Stimulated activated effector memory CD8-positive, alpha-beta T cell treated with anti-CD3 and anti-CD28 coated beads, Interleukin-12 subunit alpha, Interleukin-12 subunit beta, amount 100 ng/mL, for 72 hours (primary cell): ENCODE measurements at regions not wholly inside any gene's neighbourhood (a gene's known extent, or its start where the extent isn't known, plus 50 kb on each side); places are given as distances from the start of the nearest gene placed in this dataset.
"Not testable (repeated sequence)": the region's sequence is repeated elsewhere in the genome, so short reads cannot be mapped to it uniquely, and the experiment has no call there.

Source experiments
- ATAC-seq: fragments of 150-1000 bp; cut with Tn5 transposase; 2 replicates; pipeline ENCODE4 v1.10.0; 2021
- DNase-seq, 2 donors: peaks; one replicate each; pipeline ENCODE4 v3.0.0; 2021 to 2022; ENCODE audit warnings: low spot score in 2 of 2
- H3K27ac Mint-ChIP-seq: one replicate; pipeline ENCODE4 v1.8.0; 2022; ENCODE audit warnings: mild to moderate bottlenecking, mixed read lengths
- H3K36me3 Mint-ChIP-seq: one replicate; pipeline ENCODE4 v1.8.0; 2022; ENCODE audit warnings: mild to moderate bottlenecking, mixed read lengths
- H3K4me1 Mint-ChIP-seq: one replicate; pipeline ENCODE4 v1.8.0; 2022; ENCODE audit warnings: mixed read lengths
- H3K4me3 Mint-ChIP-seq: one replicate; pipeline ENCODE4 v1.8.0; 2022; ENCODE audit warnings: mild to moderate bottlenecking, mixed read lengths
- H3K9me3 Mint-ChIP-seq: one replicate; pipeline ENCODE4 v1.8.0; 2022; ENCODE audit warnings: mixed read lengths

GRCh38 chr7:15143936-15144335 lies 241.4 kb upstream of the DGKB start:
- Mint-ChIP-seq H3K36me3 (no peaks in the 10 kb centered on the region), H3K27ac (no peak overlapping the region), H3K4me1 (no peaks in the 10 kb centered on the region), H3K4me3 (no peak overlapping the region), H3K9me3 (peaks cover 8% of the 10 kb centered on the region)
- DNase-seq (no peak), ATAC-seq (no peak)

GRCh38 chr7:15143121-15143520 lies 240.6 kb upstream of the DGKB start:
- Mint-ChIP-seq H3K36me3 (no peaks in the 10 kb centered on the region), H3K9me3 (peaks cover 8% of the 10 kb centered on the region), H3K4me1 (no peaks in the 10 kb centered on the region), H3K27ac (no peak overlapping the region), H3K4me3 (no peak overlapping the region)
- ATAC-seq, result no peak
- DNase-seq, result no peak

GRCh38 chr7:15140431-15140830 lies 237.9 kb upstream of the DGKB start:
- Mint-ChIP-seq H3K9me3 (peaks cover 9% of the 10 kb centered on the region), H3K4me3 (no peak overlapping the region), H3K36me3 (no peaks in the 10 kb centered on the region), H3K27ac (no peak overlapping the region), H3K4me1 (no peaks in the 10 kb centered on the region)
- no peak for ATAC-seq
- no peak for DNase-seq

GRCh38 chr7:15131661-15132060 lies 229.1 kb upstream of the DGKB start:
- Mint-ChIP-seq H3K36me3 (no peaks in the 10 kb centered on the region), H3K4me3 (no peak overlapping the region), H3K27ac (no peak overlapping the region), H3K9me3 (peaks cover 4% of the 10 kb centered on the region), H3K4me1 (no peaks in the 10 kb centered on the region)
- no peak for ATAC-seq
- no peak for DNase-seq

- H3K36me3 Mint-ChIP-seq, result no peaks in the 10 kb centered on the region
- no peak for ATAC-seq
- no peak for DNase-seq
- H3K4me3 Mint-ChIP-seq, result no peak overlapping the region
- H3K27ac Mint-ChIP-seq, result no peak overlapping the region
- H3K9me3 Mint-ChIP-seq, result peaks cover 3% of the 10 kb centered on the region
- no peaks in the 10 kb centered on the region for H3K4me1 Mint-ChIP-seq
Measured at GRCh38 chr7:15130666-15131541, 228.4 kb upstream of the DGKB start.

GRCh38 chr7:15128716-15129115 lies 226.2 kb upstream of the DGKB start:
- ATAC-seq, result no peak
- Mint-ChIP-seq H3K9me3 (peaks cover 3% of the 10 kb centered on the region), H3K4me3 (no peak overlapping the region), H3K27ac (no peak overlapping the region), H3K36me3 (no peaks in the 10 kb centered on the region), H3K4me1 (no peaks in the 10 kb centered on the region)
- no peak for DNase-seq

GRCh38 chr7:15126653-15127052 lies 224.1 kb upstream of the DGKB start:
- ATAC-seq, H3K27ac Mint-ChIP-seq, H3K4me1 Mint-ChIP-seq, H3K36me3 Mint-ChIP-seq, H3K4me3 Mint-ChIP-seq, DNase-seq: not testable (repeated sequence)
- peaks cover 10% of the 10 kb centered on the region for H3K9me3 Mint-ChIP-seq

- no peak overlapping the region for H3K27ac Mint-ChIP-seq
Measured at GRCh38 chr7:15123901-15124300, 221.3 kb upstream of the DGKB start.

GRCh38 chr7:15113752-15114151 lies 211.2 kb upstream of the DGKB start:
- Mint-ChIP-seq H3K9me3 (peaks cover 3% of the 10 kb centered on the region), H3K36me3 (no peaks in the 10 kb centered on the region), H3K4me1 (no peaks in the 10 kb centered on the region), H3K27ac (no peak overlapping the region), H3K4me3 (no peak overlapping the region)
- no peak for DNase-seq
- no peak for ATAC-seq

More at GRCh38 chr7:15123901-15124300, 221.3 kb upstream of the DGKB start:
- no peak overlapping the region for H3K4me3 Mint-ChIP-seq
- peaks cover 15% of the 10 kb centered on the region for H3K9me3 Mint-ChIP-seq
- ATAC-seq, result no peak
- H3K4me1 Mint-ChIP-seq, result no peaks in the 10 kb centered on the region
- no peak for DNase-seq
- no peaks in the 10 kb centered on the region for H3K36me3 Mint-ChIP-seq

- peaks cover 14% of the 10 kb centered on the region for H3K9me3 Mint-ChIP-seq
- DNase-seq, result no peak
Measured at GRCh38 chr7:15105711-15106110, 203.2 kb upstream of the DGKB start.

GRCh38 chr7:15104411-15105092 lies 202.0 kb upstream of the DGKB start:
- no peaks in the 10 kb centered on the region for H3K4me1 Mint-ChIP-seq
- H3K36me3 Mint-ChIP-seq, result no peaks in the 10 kb centered on the region
- peaks cover 14% of the 10 kb centered on the region for H3K9me3 Mint-ChIP-seq
- ATAC-seq, result no peak
- no peak overlapping the region for H3K4me3 Mint-ChIP-seq
- DNase-seq, result no peak
- no peak overlapping the region for H3K27ac Mint-ChIP-seq

More at GRCh38 chr7:15105711-15106110, 203.2 kb upstream of the DGKB start:
- Mint-ChIP-seq H3K4me1 (no peaks in the 10 kb centered on the region), H3K4me3 (no peak overlapping the region), H3K27ac (no peak overlapping the region), H3K36me3 (no peaks in the 10 kb centered on the region)
- ATAC-seq, result no peak

- Mint-ChIP-seq H3K36me3 (no peaks in the 10 kb centered on the region), H3K27ac (no peak overlapping the region), H3K4me3 (no peak overlapping the region), H3K9me3 (peaks cover 4% of the 10 kb centered on the region), H3K4me1 (no peaks in the 10 kb centered on the region)
- no peak for ATAC-seq
- no peak for DNase-seq
Measured at GRCh38 chr7:15099074-15099473, 196.5 kb upstream of the DGKB start.

GRCh38 chr7:15096853-15097252 lies 194.3 kb upstream of the DGKB start:
- DNase-seq (no peak), ATAC-seq (no peak)
- Mint-ChIP-seq H3K4me3 (no peak overlapping the region), H3K9me3 (peaks cover 4% of the 10 kb centered on the region), H3K27ac (no peak overlapping the region), H3K36me3 (no peaks in the 10 kb centered on the region), H3K4me1 (no peaks in the 10 kb centered on the region)

- no peaks in the 10 kb centered on the region for H3K36me3 Mint-ChIP-seq
- DNase-seq (no peak), ATAC-seq (no peak)
- H3K4me1 Mint-ChIP-seq, result no peaks in the 10 kb centered on the region
- H3K27ac Mint-ChIP-seq, result no peak overlapping the region
- peaks cover 4% of the 10 kb centered on the region for H3K9me3 Mint-ChIP-seq
- H3K4me3 Mint-ChIP-seq, result no peak overlapping the region
Measured at GRCh38 chr7:15094989-15095388, 192.4 kb upstream of the DGKB start.

- Mint-ChIP-seq H3K4me1 (no peaks in the 10 kb centered on the region), H3K9me3 (no peaks in the 10 kb centered on the region), H3K4me3 (no peak overlapping the region), H3K36me3 (no peaks in the 10 kb centered on the region), H3K27ac (no peak overlapping the region)
- DNase-seq, result no peak
- ATAC-seq, result no peak
Measured at GRCh38 chr7:15087771-15088170, 185.2 kb upstream of the DGKB start.

- Mint-ChIP-seq H3K4me3 (no peak overlapping the region), H3K4me1 (no peaks in the 10 kb centered on the region), H3K27ac (no peak overlapping the region), H3K9me3 (no peaks in the 10 kb centered on the region), H3K36me3 (no peaks in the 10 kb centered on the region)
- DNase-seq (no peak), ATAC-seq (no peak)
Measured at GRCh38 chr7:15086862-15087261, 184.3 kb upstream of the DGKB start.
